HCT116 (cell line): ENCODE measurements at regions not wholly inside any gene's neighbourhood (a gene's known extent, or its start where the extent isn't known, plus 50 kb on each side); places are given as distances from the start of the nearest gene placed in this dataset.

Experiments used
- ATAC-seq: fragments of 200-7000 bp; cut with Tn5 transposase; 2 replicates; pipeline ENCODE4 v1.9.1; 2020; ENCODE audit warnings: mild to moderate bottlenecking, moderate library complexity
- BruUV-seq: library from RNA; stranded (reverse); fragments of 400-500 nt; replicated peaks from 2 replicates; lab custom pipeline; 2021; lab: Mats Ljungman, UMichigan
- CTCF ChIA-PET: fragments of 300-600 bp; sonication (Branson Sonifier 250); formaldehyde crosslinking; loops from one replicate; lab custom pipeline; 2021; ENCODE audit warnings: antibody characterized with exemption; lab: Charles Lee
- POLR2A ChIA-PET: fragments of 300-600, 350-600 bp; sonication (Branson Sonifier 250); formaldehyde crosslinking; loops from one replicate; lab custom pipeline; 2021; ENCODE audit warnings: antibody characterized with exemption; lab: Charles Lee
- RAD21 ChIA-PET, 2 experiments: fragments of 300-600 bp; sonication (Branson Sonifier 250); formaldehyde crosslinking; loops; one replicate each; lab custom pipeline; 2023; ENCODE audit warnings: low total read pairs in 2 of 2; ENCODE audit not compliant: uncharacterized antibody in 2 of 2, unreplicated experiment in 2 of 2, low non-redundant PET in 1 of 2; lab: Charles Lee
- DNase-seq: peaks from one replicate; pipeline ENCODE4 v3.0.0-alpha.2; 2010; ENCODE audit warnings: low read depth, low spot score
- H2AFZ ChIP-seq: fragments of 200-600 bp; shearing (Covaris generic), sonication (generic); 2 replicates; pipeline ENCODE4 v1.6.1; 2017; ENCODE audit warnings: low read depth, mixed run types, mixed read lengths, antibody characterized with exemption, low read length; ENCODE audit not compliant: poor library complexity, severe bottlenecking
- H3K27ac ChIP-seq: 2 replicates; pipeline ENCODE4 v1.5.1; 2012; ENCODE audit warnings: low read depth, low read length
- H3K27me3 ChIP-seq: fragments of 200-600 bp; sonication (generic); 2 replicates; pipeline ENCODE4 v1.6.1; 2016; ENCODE audit warnings: mixed run types, low read length, mixed read lengths; ENCODE audit not compliant: insufficient read depth
- H3K36me3 ChIP-seq, 2 experiments: fragments of 200-500 bp in 1 of 2; fragments of 200-600 bp in 1 of 2; sonication (Bioruptor generic) in 1 of 2; sonication (generic) in 1 of 2; 2 replicates each; pipeline versions ENCODE4 v1.5.1 to v1.6.1; 2014 to 2016; ENCODE audit warnings: low read length in 2 of 2, inconsistent platforms in 1 of 2, mixed read lengths in 1 of 2, mixed run types in 1 of 2; ENCODE audit not compliant: insufficient read depth in 2 of 2, control insufficient read depth in 1 of 2
- H3K4me1 ChIP-seq, 2 experiments: fragments of 200-600 bp in 1 of 2; sonication (generic) in 1 of 2; 2 replicates each; pipeline versions ENCODE4 v1.5.1 to v1.6.1; 2012 to 2017; ENCODE audit warnings: low read length in 2 of 2, inconsistent platforms in 1 of 2, mild to moderate bottlenecking in 1 of 2, mixed read lengths in 1 of 2, mixed run types in 1 of 2, moderate library complexity in 1 of 2; ENCODE audit not compliant: insufficient read depth in 2 of 2, control insufficient read depth in 1 of 2
- H3K4me2 ChIP-seq: fragments of 200-600 bp; sonication (generic); 2 replicates; pipeline ENCODE4 v1.6.1; 2017; ENCODE audit warnings: mixed run types, low read length, mixed read lengths
- H3K4me3 ChIP-seq, 2 experiments: fragments of 200-600 bp in 1 of 2; sonication (generic) in 1 of 2; replicated peaks in 1 of 2; 2 replicates each; pipeline ENCODE4 v1.5.1; 2011 to 2016; ENCODE audit warnings: low read length in 2 of 2, control low read depth in 1 of 2, low read depth in 1 of 2, mild to moderate bottlenecking in 1 of 2, mixed read lengths in 1 of 2, mixed run types in 1 of 2
- H3K79me2 ChIP-seq: fragments of 200-600 bp; sonication (generic); 2 replicates; pipeline ENCODE4 v1.6.1; 2017; ENCODE audit warnings: mild to moderate bottlenecking, mixed run types, low read length, moderate library complexity, mixed read lengths; ENCODE audit not compliant: insufficient read depth
- H3K9ac ChIP-seq: fragments of 200-600 bp; sonication (generic); 2 replicates; pipeline ENCODE4 v1.6.1; 2016; ENCODE audit warnings: low read length, mixed read lengths
- H3K9me2 ChIP-seq: fragments of 200-600 bp; sonication (generic), shearing (Covaris generic); 2 replicates; pipeline ENCODE4 v1.6.1; 2017; ENCODE audit warnings: mixed run types, mild to moderate bottlenecking, moderate library complexity; ENCODE audit not compliant: insufficient read depth
- H3K9me3 ChIP-seq, 2 experiments: fragments of 200-500 bp in 1 of 2; fragments of 200-600 bp in 1 of 2; sonication (Bioruptor generic) in 1 of 2; sonication (generic) in 1 of 2; 2 replicates each; pipeline ENCODE4 v1.6.1; 2014 to 2017; ENCODE audit warnings: low read length in 2 of 2, mixed read lengths in 2 of 2, inconsistent platforms in 1 of 2, low read depth in 1 of 2, mild to moderate bottlenecking in 1 of 2, mixed run types in 1 of 2, moderate library complexity in 1 of 2; ENCODE audit not compliant: control insufficient read depth in 1 of 2, insufficient read depth in 1 of 2
- H4K20me1 ChIP-seq: fragments of 200-600 bp; sonication (generic), shearing (Covaris generic); 2 replicates; pipeline ENCODE4 v1.6.1; 2017; ENCODE audit warnings: mixed run types, mild to moderate bottlenecking, moderate library complexity; ENCODE audit not compliant: insufficient read depth
- CBX3 ChIP-seq: IDR thresholded peaks from 2 replicates; pipeline ENCODE4 v1.6.1; 2012; ENCODE audit warnings: low read depth
- CEBPB ChIP-seq: IDR thresholded peaks from 2 replicates; pipeline ENCODE4 v1.6.1; 2012; ENCODE audit warnings: low read depth
- EGR1 ChIP-seq: IDR thresholded peaks from 2 replicates; pipeline ENCODE4 v1.6.1; 2012; ENCODE audit warnings: low read depth
- ELF1 ChIP-seq: IDR thresholded peaks from 2 replicates; pipeline ENCODE4 v1.6.1; 2012; ENCODE audit warnings: low read depth, borderline replicate concordance
- EZH2phosphoT487 ChIP-seq: fragments of 200-600 bp; IDR thresholded peaks from 2 replicates; pipeline ENCODE4 v1.6.1; 2018; ENCODE audit warnings: antibody characterized with exemption, borderline replicate concordance
- FOSL1 ChIP-seq: IDR thresholded peaks from 2 replicates; pipeline ENCODE4 v1.6.1; 2012; ENCODE audit warnings: low read depth
- JUND ChIP-seq: IDR thresholded peaks from 2 replicates; pipeline ENCODE4 v1.6.1; 2012
- MAX ChIP-seq: IDR thresholded peaks from 2 replicates; pipeline ENCODE4 v1.6.1; 2012
- POLR2A ChIP-seq: IDR thresholded peaks from 2 replicates; pipeline ENCODE4 v1.7.0; 2011; ENCODE audit warnings: borderline replicate concordance; ENCODE audit not compliant: insufficient read depth, insufficient read length; ENCODE audit errors: extremely low read depth
- RAD21 ChIP-seq: IDR thresholded peaks from 2 replicates; pipeline ENCODE4 v1.6.1; 2012; ENCODE audit warnings: low read depth, mild to moderate bottlenecking
- REST ChIP-seq: IDR thresholded peaks from 2 replicates; pipeline ENCODE4 v1.6.1; 2012; ENCODE audit warnings: low read depth
- SIN3A ChIP-seq: IDR thresholded peaks from 2 replicates; pipeline ENCODE4 v1.6.1; 2012; ENCODE audit warnings: low read depth
- TCF7L2 ChIP-seq: IDR thresholded peaks from 2 replicates; pipeline ENCODE4 v1.7.0; 2011; ENCODE audit warnings: borderline replicate concordance, inconsistent platforms; ENCODE audit not compliant: insufficient read depth, insufficient read length; ENCODE audit errors: extremely low read depth
- intact Hi-C: fragments of 100-400 bp; cut with micrococcal nuclease; formaldehyde crosslinking; loops from 2 replicates; pipeline ENCODE4 v1.10.0; 2022
- TF ChIP-seq, protein P1 (sequence below): IDR thresholded peaks from 2 replicates; pipeline ENCODE4 v1.6.1; 2011; ENCODE audit warnings: mild to moderate bottlenecking, low read length, moderate library complexity; ENCODE audit not compliant: insufficient replicate concordance; ENCODE audit errors: extremely low read depth
- TF ChIP-seq, protein P2 (sequence below): IDR thresholded peaks from 2 replicates; pipeline ENCODE4 v1.6.1; 2012

DNA sequence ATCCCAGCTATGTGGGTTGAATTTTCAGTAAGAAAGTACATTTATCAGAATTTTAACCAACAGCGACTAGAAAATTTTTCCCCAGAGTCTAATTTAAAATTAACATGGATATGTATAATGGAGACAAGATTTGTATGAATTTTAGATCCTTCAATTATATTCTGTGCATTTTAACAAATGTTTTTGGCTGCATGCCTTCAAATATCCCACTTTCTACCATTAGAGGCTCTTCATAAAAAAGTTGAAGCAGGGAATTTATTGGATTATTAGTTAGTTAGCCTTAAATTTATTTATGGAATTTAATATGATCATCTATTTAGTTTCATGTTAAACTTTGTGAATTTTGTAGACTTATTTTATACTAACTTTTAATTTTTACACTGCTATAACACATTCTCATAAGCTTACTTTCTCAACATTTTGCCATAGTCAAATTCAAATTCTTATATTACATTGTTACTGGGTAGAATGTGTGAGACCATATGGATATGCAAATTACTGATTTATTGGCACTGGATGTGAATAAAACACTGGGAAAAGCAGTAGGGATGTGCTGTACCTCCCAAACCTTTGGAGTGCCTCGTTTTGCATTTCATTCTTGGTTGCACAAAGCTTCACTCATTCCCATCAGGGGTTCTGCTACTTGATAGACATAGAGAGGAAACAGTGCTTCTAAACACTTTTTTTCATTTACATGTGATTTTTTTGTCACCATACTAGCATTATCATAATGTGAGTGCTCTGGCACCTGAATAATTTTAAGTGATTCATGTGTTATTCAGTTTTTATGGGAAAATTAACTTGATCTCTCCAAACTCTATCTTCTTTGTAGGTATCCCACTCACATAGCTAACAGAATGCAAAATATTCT is 491.8 kb upstream of the COX7C start:
- BruUV-seq: no TSS peak
- RAD21 ChIA-PET: no interaction called here

DNA sequence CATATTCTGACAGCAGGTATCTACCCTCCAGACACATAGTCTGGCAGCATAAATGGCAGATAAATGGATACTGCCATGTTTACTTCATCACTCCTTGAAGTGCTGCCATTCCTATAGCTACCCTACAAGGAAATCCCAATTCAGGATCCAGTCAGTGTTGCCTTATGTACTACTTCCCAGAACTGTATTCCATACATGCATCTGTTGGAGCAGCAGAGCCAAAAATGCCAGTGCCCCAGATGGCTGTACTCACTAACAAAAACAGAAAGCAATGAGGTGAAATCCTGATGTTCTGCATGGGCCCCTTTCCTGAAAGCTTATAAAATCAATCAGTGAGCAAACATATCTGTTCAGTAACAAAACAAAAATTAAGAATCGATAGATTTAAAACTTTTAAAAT is 490.0 kb upstream of the COX7C start:
- intact Hi-C loops: no loop called here
- RAD21 ChIA-PET: no interaction called here
- Histone ChIP-seq H3K4me2 (no peak overlapping the region), H3K36me3 (no peaks in the 10 kb centered on the region), H3K27me3 (no peaks in the 10 kb centered on the region), H3K79me2 (no peaks in the 10 kb centered on the region), H3K4me1 (no peaks in the 10 kb centered on the region), H3K9ac (no peak overlapping the region), H3K4me3 (no peak overlapping the region), H2AFZ (no peak overlapping the region), H3K27ac (no peak overlapping the region), H3K9me2 (no peaks in the 10 kb centered on the region), H4K20me1 (no peaks in the 10 kb centered on the region), H3K9me3 (no peaks in the 10 kb centered on the region)
- BruUV-seq: no TSS peak
- CTCF ChIA-PET: interaction anchor here (1.0 to 1.3 kb wide), 2 partner anchors 10 to 11 kb away, joined by 3 read pairs; no protein-coding TSS in a partner anchor
- DNase-seq (no peak), ATAC-seq (no peak)
- POLR2A ChIA-PET: no interaction called here
- TF ChIP-seq ELF1 (no peak), FOSL1 (no peak), MAX (no peak), CEBPB (no peak), POLR2A (no peak), CBX3 (no peak), EGR1 (no peak), JUND (no peak), REST (no peak), RAD21 (no peak), SIN3A (no peak), EZH2phosphoT487 (no peak)
- TF ChIP-seq, protein P1, sequence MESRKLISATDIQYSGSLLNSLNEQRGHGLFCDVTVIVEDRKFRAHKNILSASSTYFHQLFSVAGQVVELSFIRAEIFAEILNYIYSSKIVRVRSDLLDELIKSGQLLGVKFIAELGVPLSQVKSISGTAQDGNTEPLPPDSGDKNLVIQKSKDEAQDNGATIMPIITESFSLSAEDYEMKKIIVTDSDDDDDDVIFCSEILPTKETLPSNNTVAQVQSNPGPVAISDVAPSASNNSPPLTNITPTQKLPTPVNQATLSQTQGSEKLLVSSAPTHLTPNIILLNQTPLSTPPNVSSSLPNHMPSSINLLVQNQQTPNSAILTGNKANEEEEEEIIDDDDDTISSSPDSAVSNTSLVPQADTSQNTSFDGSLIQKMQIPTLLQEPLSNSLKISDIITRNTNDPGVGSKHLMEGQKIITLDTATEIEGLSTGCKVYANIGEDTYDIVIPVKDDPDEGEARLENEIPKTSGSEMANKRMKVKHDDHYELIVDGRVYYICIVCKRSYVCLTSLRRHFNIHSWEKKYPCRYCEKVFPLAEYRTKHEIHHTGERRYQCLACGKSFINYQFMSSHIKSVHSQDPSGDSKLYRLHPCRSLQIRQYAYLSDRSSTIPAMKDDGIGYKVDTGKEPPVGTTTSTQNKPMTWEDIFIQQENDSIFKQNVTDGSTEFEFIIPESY: no peak
- TF ChIP-seq, protein P2, sequence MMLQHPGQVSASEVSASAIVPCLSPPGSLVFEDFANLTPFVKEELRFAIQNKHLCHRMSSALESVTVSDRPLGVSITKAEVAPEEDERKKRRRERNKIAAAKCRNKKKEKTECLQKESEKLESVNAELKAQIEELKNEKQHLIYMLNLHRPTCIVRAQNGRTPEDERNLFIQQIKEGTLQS: no peak

More for the DNA sequence above, 491.8 kb upstream of the COX7C start:
- no peaks in the 10 kb centered on the region for H3K9me3 ChIP-seq
- no peak overlapping the region for H3K9ac ChIP-seq
- CTCF ChIA-PET: no interaction called here
- H3K9me2 ChIP-seq: no peaks in the 10 kb centered on the region
- H3K36me3 ChIP-seq: no peaks in the 10 kb centered on the region
- H3K79me2 ChIP-seq: no peaks in the 10 kb centered on the region
- no peak overlapping the region for H2AFZ ChIP-seq
- POLR2A ChIA-PET: no interaction called here
- no peak overlapping the region for H3K4me3 ChIP-seq
- no peaks in the 10 kb centered on the region for H4K20me1 ChIP-seq
- H3K4me2 ChIP-seq: no peak overlapping the region
- intact Hi-C loops: no loop called here
- TF ChIP-seq TCF7L2 (no peak), FOSL1 (no peak)
- H3K27me3 ChIP-seq: no peaks in the 10 kb centered on the region
- H3K4me1 ChIP-seq: no peaks in the 10 kb centered on the region
- ATAC-seq (no peak), DNase-seq (no peak)
- no peak overlapping the region for H3K27ac ChIP-seq
